Muscle of back (tissue), 3 donors: ENCODE measurements at regions not wholly inside any gene's neighbourhood (a gene's known extent, or its start where the extent isn't known, plus 50 kb on each side); places are given as distances from the start of the nearest gene placed in this dataset.
"Not testable (repeated sequence)": the region's sequence is repeated elsewhere in the genome, so short reads cannot be mapped to it uniquely, and the experiment has no call there.

Experiments
- DNase-seq, 3 donors: peaks; one replicate each; pipeline versions ENCODE4 v3.0.0 to v3.0.0-alpha.2; 2013

DNA sequence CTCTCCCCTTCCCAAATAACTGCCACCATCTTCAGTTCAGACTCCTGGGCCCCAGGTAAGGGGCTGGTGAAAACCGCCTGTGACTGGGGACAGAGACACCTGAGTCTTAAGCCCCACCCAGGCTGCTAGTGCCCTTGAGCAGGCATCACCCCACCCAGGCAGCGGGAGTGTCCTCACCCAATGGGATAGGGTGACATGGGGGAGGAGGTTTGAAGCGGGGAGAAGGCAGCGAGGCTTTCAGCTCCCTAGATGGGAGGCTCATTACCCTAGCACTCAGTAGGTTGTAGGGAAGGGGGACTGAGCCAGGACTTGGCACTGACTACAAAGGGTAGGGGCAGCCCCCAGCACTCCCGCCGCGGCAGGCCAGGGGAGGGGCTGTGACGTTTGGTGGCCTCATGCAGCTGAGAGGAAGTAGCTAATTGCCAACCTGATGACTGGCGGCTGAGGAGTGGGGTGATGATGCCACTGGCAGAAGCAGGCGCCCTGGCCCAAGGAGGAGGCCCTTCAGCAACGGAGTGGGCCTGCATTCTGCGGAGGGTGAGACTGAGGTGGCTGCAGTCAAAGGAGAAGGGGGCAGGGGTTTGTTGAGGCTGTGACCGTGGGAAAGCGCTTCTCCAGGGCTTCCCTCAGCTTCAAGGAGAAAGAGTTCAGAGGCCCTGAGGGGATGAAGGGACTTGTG, 126.9 kb downstream of the MRPL14 start:
- no peak for DNase-seq

DNA sequence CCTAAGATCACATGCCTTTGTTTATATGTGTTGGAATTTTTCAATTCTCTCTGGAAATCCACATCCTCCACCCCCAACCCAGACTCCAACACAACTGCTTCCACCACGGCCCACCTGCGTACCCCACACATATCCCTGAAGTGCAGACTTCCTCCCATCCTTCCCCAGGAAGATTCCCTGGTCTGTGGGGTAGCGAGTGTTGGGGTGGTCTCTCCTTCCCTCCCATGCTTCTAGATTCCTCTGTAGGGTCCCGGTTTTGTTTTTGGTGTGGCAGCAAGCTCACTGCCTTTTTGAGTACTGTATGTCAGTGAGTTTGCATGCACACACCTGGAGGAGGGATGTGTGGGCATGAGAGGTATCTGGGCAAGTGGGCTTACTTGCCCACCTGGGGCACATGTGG, 127.6 kb downstream of the MRPL14 start:
- no peak for DNase-seq

DNA sequence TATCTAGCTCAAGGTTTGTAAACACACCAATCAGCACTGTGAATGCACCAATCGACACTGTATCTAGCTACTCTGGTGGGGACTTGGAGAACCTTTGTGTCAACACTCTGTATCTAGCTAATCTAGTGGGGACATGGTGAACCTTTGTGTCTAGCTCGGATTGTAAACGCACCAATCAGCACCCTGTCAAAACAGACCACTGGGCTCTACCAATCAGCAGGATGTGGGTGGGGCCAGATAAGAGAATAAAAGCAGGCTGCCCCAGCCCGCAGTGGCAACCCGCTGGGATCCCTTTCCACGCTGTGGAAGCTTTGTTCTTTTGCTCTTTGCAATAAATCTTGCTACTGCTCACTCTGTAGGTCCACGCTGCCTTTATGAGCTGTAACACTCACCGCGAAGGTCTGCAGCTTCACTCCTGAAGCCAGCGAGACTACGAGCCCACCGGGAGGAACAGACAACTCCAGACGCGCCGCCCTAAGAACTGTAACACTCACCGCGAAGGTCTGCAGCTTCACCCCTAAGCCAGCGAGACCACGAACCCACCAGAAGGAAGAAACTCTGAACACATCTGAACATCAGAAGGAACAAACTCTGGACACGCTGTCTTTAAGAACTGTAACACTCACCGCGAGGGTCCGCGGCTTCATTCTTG, 128.5 kb downstream of the MRPL14 start:
- DNase-seq, result not testable (repeated sequence)

DNA sequence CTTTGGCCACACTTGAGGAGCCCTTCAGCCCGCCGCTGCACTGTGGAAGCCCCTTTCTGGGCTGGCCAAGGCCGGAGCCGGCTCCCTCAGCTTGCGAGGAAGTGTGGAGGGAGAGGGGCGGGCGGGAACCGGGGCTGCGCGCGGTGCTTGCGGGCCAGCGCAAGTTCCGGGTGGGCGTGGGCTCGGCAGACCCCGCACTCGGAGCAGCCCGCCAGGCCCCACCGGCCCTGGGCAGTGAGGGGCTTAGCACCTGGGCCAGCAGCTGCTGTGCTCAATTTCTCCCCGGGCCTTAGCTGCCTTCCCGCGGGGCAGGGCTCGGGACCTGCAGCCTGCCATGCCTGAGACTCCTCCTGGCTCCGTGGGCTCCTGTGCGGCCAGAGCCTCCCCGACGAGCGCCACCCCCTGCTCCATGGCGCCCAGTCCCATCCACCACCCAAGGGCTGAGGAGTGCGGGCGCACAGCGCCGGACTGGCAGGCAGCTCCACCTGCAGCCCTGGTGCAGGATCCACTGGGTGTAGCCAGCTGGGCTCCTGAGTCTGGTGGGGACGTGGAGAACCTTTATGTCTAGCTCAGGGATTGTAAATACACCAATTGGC, 129.2 kb downstream of the MRPL14 start:
- DNase-seq, result not testable (repeated sequence)

DNA sequence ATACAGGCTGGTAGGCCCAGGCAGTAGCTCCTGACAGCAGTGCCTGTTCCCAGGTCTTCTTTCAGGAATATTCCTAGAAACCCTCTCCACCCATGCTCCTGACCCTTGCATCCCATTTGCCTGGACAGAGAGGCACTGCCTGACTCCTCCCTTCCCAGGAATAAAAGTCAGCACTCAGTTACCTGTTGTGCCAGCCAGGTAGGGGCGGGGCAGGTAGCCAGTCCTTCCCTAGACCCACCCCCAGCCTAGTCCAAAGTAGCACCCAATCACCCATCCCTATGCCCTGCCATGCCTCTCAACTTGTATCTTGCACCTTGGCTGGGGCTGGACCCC, 129.9 kb downstream of the MRPL14 start:
- DNase-seq, result no peak

DNA sequence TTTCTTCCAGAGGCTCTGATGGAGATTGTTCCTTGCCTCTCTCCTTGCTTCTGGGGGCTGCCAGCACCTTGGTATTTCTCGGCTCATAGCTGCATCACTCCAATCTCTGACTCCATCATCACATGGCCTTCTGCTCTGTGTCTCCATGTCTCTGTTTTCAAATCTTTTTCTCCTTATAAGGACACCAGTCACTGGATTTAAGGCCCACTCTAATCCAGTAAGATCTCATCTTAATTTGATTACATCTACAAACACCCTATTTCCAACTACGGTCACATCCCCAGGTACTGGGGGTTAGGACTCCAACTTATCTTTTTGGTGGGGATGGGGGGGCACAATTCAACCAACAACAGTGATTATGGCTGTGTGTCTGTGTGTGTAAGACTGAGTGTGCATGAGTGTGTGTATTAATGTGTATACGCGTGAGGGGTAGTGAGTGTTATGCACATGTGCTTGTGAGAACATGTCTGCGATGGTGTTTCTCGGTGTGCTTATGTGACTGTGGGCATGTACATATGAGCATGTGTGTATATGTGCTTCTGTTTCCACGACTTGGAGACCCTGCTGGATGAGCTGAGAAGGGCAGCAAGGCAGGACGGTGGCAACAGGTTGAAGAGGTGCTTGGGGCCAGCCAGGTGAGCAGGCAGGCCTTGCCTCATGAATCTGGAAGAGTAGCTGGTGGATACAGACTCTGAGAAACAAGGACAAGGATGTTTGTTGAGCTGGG, 130.5 kb downstream of the MRPL14 start:
- no peak for DNase-seq

DNA sequence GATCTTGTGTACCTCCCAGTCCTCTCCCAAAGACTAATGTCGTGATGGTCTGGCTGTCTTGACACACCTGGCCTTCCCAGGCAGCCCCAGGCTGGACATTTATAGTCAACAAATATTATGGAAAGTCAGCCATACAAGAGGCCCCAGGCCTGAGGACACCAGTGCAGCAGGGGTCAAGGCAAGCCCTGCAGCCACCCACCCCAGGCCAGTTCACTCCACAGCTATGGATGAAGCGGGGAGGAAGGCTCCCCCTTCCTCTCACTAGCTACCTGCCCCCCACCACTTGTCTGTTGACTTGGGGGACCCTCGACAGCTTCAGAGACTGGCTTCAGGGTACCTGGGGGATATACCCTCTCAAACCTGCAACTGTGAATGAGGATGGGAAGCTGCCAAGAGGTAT, 132.1 kb downstream of the MRPL14 start:
- no peak for DNase-seq

DNA sequence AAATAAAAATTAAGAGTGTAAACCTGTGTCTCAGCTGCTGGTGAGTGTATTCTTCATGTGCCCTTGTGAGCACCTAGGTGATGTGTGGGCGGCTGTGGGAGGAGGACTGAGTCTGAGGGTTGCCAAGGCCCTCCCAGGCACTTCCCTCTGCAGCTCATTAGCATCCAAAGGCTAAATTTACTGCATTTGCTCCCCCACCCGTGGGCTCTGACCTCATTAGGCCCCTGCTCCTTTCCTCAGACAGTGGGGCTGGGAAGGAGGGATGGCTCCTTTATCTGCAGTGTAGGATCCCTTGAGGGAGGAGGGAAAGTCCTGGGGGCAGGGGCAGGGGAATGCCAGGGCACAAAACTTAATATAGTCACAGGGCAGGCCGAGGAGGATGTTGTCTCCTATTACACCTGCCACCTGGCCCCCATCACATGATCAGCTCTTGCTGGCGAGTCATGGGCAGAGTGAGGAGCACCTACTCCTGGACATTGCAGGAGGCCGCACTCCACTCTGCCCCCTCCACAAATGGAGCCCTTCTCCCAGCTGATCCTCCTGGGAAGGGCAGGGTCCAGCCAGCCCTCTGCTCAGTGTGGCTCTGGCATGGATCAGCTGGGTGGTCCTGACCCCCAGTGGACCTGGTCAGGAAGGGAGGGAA, 133.2 kb downstream of the MRPL14 start:
- no peak for DNase-seq

DNA sequence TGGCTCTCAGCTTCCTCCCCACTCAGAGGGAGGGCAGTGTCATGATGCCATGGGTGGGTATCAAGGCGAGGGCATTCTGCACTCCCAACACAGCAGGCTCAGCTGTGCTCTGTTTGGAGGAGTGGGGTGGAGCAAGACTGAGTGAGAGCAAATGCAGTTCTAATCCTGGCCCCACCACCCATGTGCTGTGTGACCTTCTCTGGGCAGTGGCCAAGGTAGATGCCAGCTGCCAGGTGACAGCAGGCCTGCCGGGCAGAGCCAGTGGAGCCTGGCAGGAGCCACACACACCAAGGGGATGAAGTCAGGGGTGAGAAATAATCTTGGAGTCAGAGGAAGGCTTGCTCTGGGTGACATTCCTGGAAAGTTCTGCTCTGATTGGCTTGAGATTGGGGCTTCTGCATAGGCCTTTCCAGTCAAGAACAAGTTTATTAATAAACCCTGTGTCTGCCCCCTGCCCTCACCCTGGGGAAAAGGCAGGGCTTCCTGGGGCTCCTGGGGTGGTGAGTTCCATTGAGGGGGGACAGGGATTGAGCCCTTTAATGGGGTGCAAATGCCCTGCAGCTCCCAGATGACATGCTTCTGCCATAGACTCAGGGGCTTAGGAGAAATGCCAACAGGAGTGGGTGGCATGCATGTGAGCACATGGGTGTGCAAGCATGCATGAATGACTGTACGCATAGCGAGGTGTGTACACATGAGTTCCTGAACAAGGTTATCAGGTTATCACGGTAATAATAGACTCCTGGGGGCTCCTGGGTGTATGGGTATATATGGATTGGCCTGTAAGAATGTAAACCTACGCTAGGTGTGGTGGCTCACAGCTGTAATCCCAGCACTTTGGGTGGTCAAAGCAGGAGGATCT, 134.2 kb downstream of the MRPL14 start:
- peak in 1 of 3 donors; percentile 70 for DNase-seq

DNA sequence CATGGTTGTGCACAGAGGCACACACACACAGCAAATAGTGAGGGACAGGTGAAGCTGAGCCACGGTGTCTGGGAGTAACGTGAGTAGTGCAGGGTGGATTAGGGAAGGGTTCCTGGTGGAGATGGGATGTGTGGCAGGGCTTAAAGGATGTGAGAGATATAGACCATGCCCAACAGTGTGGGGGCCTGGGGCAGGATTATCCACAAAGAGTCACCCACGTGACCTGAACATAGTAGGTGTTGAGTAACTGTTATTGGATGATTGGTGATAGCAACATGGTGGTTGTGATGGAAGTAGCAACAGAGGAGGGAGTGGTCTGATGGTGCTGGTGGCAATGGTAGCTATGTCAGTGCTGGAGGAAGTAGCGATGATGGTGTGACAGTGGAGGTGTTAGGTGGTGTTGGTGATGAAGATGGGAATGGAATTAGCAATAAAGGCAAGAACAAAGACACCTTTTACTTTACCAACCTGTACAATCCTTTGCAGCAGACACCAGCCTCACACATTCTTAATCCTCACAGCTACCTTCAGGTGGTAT, 135.1 kb downstream of the MRPL14 start:
- no peak for DNase-seq

DNA sequence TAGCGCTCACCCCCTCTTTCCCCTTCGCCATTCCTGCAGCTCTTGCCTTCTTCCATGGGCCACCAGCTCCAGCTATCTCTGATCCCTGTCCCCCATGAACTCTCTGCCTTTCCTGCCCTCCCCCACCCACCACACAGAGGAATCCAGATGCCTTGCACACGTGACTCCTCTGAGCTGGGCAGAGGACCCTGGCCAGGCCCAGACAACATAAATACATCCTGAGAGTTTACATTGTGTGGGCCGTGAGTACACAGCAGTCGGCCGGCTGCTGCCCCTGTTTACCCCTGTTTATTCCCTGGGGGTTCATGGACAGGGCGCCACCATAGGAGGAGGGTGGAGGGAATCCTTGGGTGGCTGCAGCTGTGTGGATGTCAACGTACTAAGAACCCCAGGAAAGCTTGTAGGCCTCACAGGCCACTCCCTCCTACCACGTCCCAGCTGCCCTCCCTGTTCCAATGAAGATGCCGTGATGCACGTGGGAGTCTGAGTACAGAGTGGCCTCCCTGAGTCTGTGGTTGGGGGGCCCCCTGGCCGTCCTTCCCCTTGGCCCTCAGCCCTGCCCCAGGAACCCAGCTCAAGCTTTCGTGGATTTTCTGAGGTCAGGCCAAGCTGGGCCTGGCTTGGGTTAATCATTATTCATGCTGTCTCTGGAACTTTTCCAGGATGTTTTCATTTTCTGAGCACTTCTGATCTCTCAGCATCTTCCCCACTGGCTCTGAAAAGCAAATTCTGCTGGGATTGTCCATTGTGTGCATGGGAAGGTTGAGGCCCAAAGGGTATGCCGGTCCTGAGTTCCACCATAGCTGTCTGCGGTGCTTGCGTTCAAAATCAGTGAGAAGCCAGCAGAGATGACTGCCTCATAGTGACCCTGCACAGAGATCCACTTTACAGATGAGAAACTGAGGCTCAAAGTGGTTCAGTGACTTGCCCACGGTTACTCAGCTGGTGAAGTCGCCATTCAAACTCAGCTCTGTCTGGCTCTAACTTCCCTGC, 136.3 kb downstream of the MRPL14 start:
- DNase-seq, result peak; percentile 70 to 91 (median 77)

DNA sequence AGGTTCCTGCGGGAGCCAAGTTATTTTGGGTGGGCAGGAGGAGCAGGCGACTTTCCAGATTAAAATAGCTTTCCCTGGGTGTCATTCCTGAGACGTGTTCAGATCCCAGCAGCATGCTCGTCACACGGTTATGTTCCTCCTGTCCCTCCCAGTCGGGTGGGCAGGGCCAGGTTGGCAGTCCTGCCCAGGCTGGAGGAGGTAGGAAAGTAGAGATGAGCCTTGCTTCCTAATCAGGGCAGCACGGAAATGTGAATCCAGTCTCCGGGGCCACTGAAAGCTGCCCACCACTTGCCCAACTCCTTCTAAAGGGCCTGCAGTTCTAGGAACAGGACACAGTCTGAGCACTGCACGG, 137.0 kb downstream of the MRPL14 start:
- DNase-seq, result peak in 2 of 3 donors; percentile 71 to 73

DNA sequence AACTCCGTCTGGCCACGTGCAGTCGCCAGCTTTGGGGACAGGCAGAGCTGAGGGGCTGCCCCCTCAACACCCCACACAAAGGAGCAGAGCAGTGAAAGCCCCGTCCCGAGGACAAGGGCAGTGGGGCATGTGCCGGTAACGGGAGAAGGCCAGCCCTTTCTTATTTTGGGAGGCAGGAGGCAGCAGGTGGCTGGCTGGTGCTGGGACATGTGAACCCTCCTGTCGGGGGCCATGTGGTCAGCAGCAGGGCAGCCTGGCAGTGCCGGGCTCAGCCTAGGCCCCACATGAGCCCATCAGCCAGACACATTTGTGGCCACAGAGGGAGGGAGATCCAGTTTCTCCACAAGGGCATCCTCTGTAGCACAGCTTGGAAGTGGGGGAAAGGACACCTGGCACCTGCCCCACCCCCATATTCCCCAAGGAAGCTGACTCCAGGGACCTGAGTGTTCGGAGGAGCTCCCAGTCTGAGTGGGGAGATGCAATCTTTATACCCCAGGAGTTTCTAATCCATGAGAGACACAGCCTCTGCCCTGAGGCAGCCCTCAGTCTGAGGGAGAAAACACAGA, 137.6 kb downstream of the MRPL14 start:
- peak in 1 of 3 donors; percentile 62 for DNase-seq

DNA sequence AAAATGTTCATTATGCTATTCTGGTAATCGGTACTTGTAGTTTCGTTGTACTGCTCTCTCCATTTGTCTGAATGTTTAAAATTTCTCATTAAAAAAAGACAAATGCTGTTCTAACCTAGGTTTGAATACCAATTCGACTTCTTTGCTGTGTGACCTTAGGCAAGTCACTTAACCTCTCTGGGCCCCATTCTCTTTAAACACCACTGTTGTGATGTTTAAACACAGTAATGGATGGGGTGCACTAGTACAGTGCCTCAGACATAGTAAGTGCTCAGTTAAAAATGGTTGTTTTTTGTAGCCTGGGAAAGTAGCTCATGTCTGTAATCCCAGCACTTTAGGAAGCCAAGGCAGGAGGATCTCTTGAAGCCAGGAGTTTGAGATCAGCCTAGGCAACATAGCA, 138.5 kb downstream of the MRPL14 start:
- DNase-seq, result no peak

DNA sequence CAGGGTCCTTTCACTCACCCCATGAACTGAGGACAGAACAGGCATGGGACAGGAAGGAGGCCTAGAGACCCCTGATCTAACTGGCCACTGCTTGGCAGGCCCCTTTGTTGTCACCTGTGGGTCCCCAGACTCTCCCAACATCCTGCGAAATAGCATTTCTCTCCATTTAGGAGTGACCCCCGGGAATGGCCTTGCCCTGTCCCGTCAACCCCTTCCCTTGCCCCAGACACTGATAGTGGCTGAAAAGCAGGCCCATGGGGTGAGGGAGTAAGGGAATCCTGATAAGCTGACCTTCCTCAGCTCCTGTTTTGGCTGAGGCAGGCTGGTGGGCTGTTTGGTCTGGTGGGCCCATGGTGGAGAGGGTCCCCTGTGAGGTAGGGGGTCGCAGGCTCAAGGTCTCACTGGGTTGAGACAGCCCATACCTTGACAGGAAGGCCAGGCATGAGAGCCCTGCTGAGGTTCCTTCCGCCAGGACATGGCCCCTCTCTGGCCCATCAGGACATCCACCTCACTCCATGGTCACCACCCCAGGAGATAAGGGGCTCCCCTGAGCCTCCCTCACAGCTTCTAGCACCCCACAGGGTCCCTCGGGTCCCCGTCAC, 139.3 kb downstream of the MRPL14 start:
- no peak for DNase-seq

DNA sequence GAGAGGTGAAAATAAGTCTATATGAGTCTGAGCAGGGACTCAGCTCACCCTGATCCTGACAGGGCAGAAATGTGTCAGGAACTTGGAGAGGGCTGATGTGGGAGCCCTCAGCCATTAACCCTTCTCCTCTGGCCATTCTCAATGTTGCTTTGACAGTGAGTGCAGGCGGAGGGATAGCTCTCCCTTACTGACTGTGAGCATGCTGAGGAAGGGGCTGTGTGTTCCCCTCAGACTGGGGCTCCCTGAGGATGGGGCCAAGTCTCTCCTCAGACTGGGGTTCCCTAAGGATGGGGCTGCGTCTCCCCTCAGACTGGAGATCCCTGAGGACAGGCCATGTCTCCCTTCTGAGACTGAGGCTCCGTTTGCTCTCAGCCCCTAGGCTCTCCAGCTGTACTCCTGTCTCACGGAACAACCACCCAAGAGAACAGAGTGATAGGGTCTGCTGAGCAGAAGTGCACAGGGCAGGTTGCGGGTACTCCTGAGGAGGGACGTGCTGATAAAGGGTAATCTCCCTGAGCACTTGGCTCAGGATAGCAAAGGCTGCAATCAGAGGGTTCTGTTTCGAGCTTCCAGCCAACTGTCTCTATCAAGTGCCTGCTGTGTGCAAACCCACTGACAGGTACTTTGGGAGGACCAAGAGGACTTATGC, 141.0 kb downstream of the MRPL14 start:
- no peak for DNase-seq

DNA sequence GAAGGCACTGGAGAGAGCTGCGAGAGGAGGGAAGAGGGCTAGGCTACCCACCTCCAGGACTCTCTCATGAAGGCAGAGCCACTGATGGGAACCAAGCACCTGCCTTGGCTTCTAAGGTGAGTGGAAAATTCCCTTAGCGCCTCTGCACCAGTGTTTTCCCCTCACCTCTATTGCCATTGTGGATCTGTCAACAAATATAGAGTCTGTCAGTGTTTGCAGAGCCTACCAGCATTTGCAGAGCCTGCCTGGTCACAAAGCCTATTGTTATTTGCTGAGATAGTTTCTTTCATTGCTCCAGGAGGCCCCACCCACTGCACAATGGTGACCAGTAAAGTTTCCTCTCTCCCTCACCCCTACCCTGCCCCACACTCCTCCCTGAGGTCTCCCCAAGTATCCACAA, 141.9 kb downstream of the MRPL14 start:
- no peak for DNase-seq
